Nephron progenitor cell (in vitro differentiated cells): ENCODE measurements at regions not wholly inside any gene's neighbourhood (a gene's known extent, or its start where the extent isn't known, plus 50 kb on each side); places are given as distances from the start of the nearest gene placed in this dataset.

ENCODE experiments used
- DNase-seq: peaks from one replicate; pipeline ENCODE4 v3.0.0; 2021
- H3K27ac Mint-ChIP-seq: 2 replicates; pipeline ENCODE4 v1.8.0; 2021; ENCODE audit warnings: mild to moderate bottlenecking, moderate library complexity, mixed read lengths
- H3K27me3 Mint-ChIP-seq: 2 replicates; pipeline ENCODE4 v1.8.0; 2021; ENCODE audit warnings: mild to moderate bottlenecking, low read depth, mixed read lengths; ENCODE audit not compliant: poor library complexity
- H3K36me3 Mint-ChIP-seq: 2 replicates; pipeline ENCODE4 v1.8.0; 2021; ENCODE audit warnings: low read depth, mixed read lengths
- H3K4me1 Mint-ChIP-seq: 2 replicates; pipeline ENCODE4 v1.8.0; 2021; ENCODE audit warnings: mixed read lengths
- H3K4me3 Mint-ChIP-seq: 2 replicates; pipeline ENCODE4 v1.8.0; 2021; ENCODE audit warnings: mild to moderate bottlenecking, moderate library complexity, mixed read lengths
- H3K9me3 Mint-ChIP-seq: 2 replicates; pipeline ENCODE4 v1.8.0; 2021; ENCODE audit warnings: mild to moderate bottlenecking, moderate library complexity, mixed read lengths
- CTCF ChIP-seq: fragments of 200-600 bp; sonication (generic); IDR thresholded peaks from 2 replicates; pipeline ENCODE4 v1.5.0; 2021; ENCODE audit warnings: antibody characterized with exemption

- H3K9me3 Mint-ChIP-seq = no peaks in the 10 kb centered on the region
- H3K4me1 Mint-ChIP-seq = no peaks in the 10 kb centered on the region
- H3K36me3 Mint-ChIP-seq = no peaks in the 10 kb centered on the region
- DNase-seq = no peak
- no peaks in the 10 kb centered on the region for H3K27me3 Mint-ChIP-seq
- H3K27ac Mint-ChIP-seq = no peak overlapping the region
- no peak overlapping the region for H3K4me3 Mint-ChIP-seq
- TF ChIP-seq CTCF = no peak
These were observed 868.9 kb upstream of the SOX9 start for GRCh38 chr17:71251951-71252350.

GRCh38 chr17:71252436-71252835 is 868.4 kb upstream of the SOX9 start:
- no peaks in the 10 kb centered on the region for H3K27me3 Mint-ChIP-seq
- H3K27ac Mint-ChIP-seq = no peak overlapping the region
- H3K4me1 Mint-ChIP-seq = no peaks in the 10 kb centered on the region
- no peaks in the 10 kb centered on the region for H3K9me3 Mint-ChIP-seq
- no peaks in the 10 kb centered on the region for H3K36me3 Mint-ChIP-seq
- DNase-seq = no peak
- no peak overlapping the region for H3K4me3 Mint-ChIP-seq
- TF ChIP-seq CTCF = no peak

GRCh38 chr17:71257096-71257495 is 863.7 kb upstream of the SOX9 start:
- no peak for TF ChIP-seq CTCF
- Mint-ChIP-seq H3K4me3 (no peak overlapping the region), H3K4me1 (peaks cover 6% of the 10 kb centered on the region), H3K9me3 (no peaks in the 10 kb centered on the region), H3K27me3 (no peaks in the 10 kb centered on the region), H3K36me3 (no peaks in the 10 kb centered on the region), H3K27ac (no peak overlapping the region)
- DNase-seq = no peak

GRCh38 chr17:71260366-71260940 is 860.4 kb upstream of the SOX9 start:
- no peak for DNase-seq
- Mint-ChIP-seq H3K27ac (no peak overlapping the region), H3K4me1 (peaks cover 6% of the 10 kb centered on the region), H3K27me3 (no peaks in the 10 kb centered on the region), H3K36me3 (peaks cover 8% of the 10 kb centered on the region), H3K4me3 (no peak overlapping the region), H3K9me3 (peaks cover 10% of the 10 kb centered on the region)
- TF ChIP-seq CTCF = no peak

GRCh38 chr17:71262586-71262985 is 858.2 kb upstream of the SOX9 start:
- H3K27me3 Mint-ChIP-seq = no peaks in the 10 kb centered on the region
- H3K36me3 Mint-ChIP-seq = peaks cover 23% of the 10 kb centered on the region
- peaks cover 5% of the 10 kb centered on the region for H3K4me1 Mint-ChIP-seq
- TF ChIP-seq CTCF = no peak
- no peak for DNase-seq
- H3K27ac Mint-ChIP-seq = no peak overlapping the region
- peaks cover 31% of the 10 kb centered on the region for H3K9me3 Mint-ChIP-seq
- H3K4me3 Mint-ChIP-seq = no peak overlapping the region

GRCh38 chr17:71267668-71268067 is 853.2 kb upstream of the SOX9 start:
- no peak for TF ChIP-seq CTCF
- no peak overlapping the region for H3K27ac Mint-ChIP-seq
- no peaks in the 10 kb centered on the region for H3K4me1 Mint-ChIP-seq
- peaks cover 6% of the 10 kb centered on the region for H3K27me3 Mint-ChIP-seq
- DNase-seq = no peak
- H3K9me3 Mint-ChIP-seq = peaks cover 51% of the 10 kb centered on the region
- H3K4me3 Mint-ChIP-seq = no peak overlapping the region
- peaks cover 29% of the 10 kb centered on the region for H3K36me3 Mint-ChIP-seq
